ENCODE measurements at regions not wholly inside any gene's neighbourhood (a gene's known extent, or its start where the extent isn't known, plus 50 kb on each side); places are given as distances from the start of the nearest gene placed in this dataset.

DNA sequence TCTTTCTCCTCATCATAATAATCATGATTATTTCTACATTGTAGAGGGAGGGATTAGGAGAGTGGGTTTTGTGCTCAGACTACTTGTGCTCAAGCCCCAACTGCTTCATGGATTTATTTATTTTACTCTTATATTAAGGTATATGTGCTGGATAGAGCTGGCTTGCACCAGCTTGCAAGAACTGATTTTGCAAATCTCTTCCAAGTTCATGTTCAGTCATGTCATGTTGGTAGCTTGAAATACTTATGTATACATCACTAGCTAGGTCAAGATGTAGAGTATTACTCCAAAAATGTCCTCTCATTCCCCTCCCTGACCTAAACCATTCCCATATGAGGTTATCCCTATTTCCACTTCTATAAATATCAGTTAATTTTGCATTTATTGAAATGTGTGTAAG is 293.9 kb upstream of the RBMS3 start:
- H2AFZ ChIP-seq (ENCODE audit: control insufficient read depth, low read length), result no peak overlapping the region
- no peak overlapping the region for H3K27ac ChIP-seq (ENCODE audit: control insufficient read depth, insufficient read depth, low read length)
- H3K27me3 ChIP-seq (ENCODE audit: control insufficient read depth, extremely low read depth, insufficient read depth, low read length), result no peaks in the 10 kb centered on the region
- dilution Hi-C loops (cut with MboI; ENCODE audit: extremely low pct_ligation_motif_present, low sequenced_read_pairs), result no loop called here
- FAIRE-seq (peak; percentile 26), DNase-seq (ENCODE audit: low read depth, low spot score) (peak; percentile 9)
- H3K9me1 ChIP-seq (ENCODE audit: control insufficient read depth, extremely low read depth, insufficient read depth, low read length), result no peaks in the 10 kb centered on the region
- H3K36me3 ChIP-seq (ENCODE audit: control insufficient read depth in 2 of 2, extremely low read depth in 1 of 2, insufficient read depth in 2 of 2, low read length in 2 of 2), result no peaks in the 10 kb centered on the region
- peak overlapping the region; percentile 41 for H3K4me2 ChIP-seq (ENCODE audit: control insufficient read depth, extremely low read depth, insufficient read depth, low read depth, low read length)
- no peaks in the 10 kb centered on the region for H3K79me2 ChIP-seq (ENCODE audit: control insufficient read depth, insufficient read depth, low read length)
- H3K4me1 ChIP-seq (ENCODE audit: control insufficient read depth, extremely low read depth, insufficient read depth, low read length), result peaks cover 10% of the 10 kb centered on the region
- no peak for TF ChIP-seq EZH2 (IDR thresholded peaks at IDR 0.05; ENCODE audit: low read length)
- TF ChIP-seq CTCF (optimal IDR thresholded peaks at IDR 0.05 in 1 of 3, IDR thresholded peaks at IDR 0.05 in 1 of 3, conservative IDR thresholded peaks at IDR 0.05 in 1 of 3; ENCODE audit: extremely low read depth in 1 of 3, insufficient read depth in 2 of 3, low read length in 3 of 3), result no peak
- H3K9ac ChIP-seq (ENCODE audit: control insufficient read depth, extremely low read depth, insufficient read depth, low read length), result no peak overlapping the region
- no peaks in the 10 kb centered on the region for H4K20me1 ChIP-seq (ENCODE audit: control insufficient read depth, extremely low read depth, insufficient read depth, low read length)
- H3K9me3 ChIP-seq (ENCODE audit: control insufficient read depth, low read depth, low read length), result no peaks in the 10 kb centered on the region
- peak overlapping the region in 1 of 3 experiments; percentile 9 for H3K4me3 ChIP-seq (ENCODE audit: control insufficient read depth in 2 of 3, extremely low read depth in 1 of 3, insufficient read depth in 2 of 3, low read depth in 1 of 3, low read length in 3 of 3)

DNA sequence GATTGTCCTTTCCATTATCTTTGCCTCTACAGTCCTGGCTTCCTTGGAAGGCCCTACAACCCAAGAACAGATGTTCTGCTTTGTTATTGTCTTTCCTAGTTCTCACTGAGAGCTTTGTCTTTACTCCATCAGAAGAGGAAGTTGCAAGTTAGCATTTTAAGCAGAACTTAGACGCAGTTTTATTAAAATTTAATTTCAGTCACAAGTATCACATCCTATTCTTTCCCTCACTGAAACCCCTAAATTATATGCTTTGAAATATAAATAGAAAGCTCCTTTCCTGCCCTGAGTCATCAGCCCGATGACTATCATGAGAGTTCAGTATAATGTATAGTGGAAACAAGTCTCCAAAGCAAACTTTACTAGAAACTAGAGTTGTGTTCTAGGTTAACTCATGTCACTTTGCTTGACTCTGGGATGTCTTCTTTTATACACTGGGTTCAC is 291.2 kb upstream of the RBMS3 start:
- no peaks in the 10 kb centered on the region for H3K9me1 ChIP-seq (ENCODE audit: control insufficient read depth, extremely low read depth, insufficient read depth, low read length)
- no peaks in the 10 kb centered on the region for H3K36me3 ChIP-seq (ENCODE audit: control insufficient read depth in 2 of 2, extremely low read depth in 1 of 2, insufficient read depth in 2 of 2, low read length in 2 of 2)
- no peak overlapping the region for H3K27ac ChIP-seq (ENCODE audit: control insufficient read depth, insufficient read depth, low read length)
- peaks cover 10% of the 10 kb centered on the region for H3K4me1 ChIP-seq (ENCODE audit: control insufficient read depth, extremely low read depth, insufficient read depth, low read length)
- no peaks in the 10 kb centered on the region for H3K79me2 ChIP-seq (ENCODE audit: control insufficient read depth, insufficient read depth, low read length)
- FAIRE-seq (no peak), DNase-seq (ENCODE audit: low read depth, low spot score) (no peak)
- H2AFZ ChIP-seq (ENCODE audit: control insufficient read depth, low read length), result no peak overlapping the region
- no peaks in the 10 kb centered on the region for H3K9me3 ChIP-seq (ENCODE audit: control insufficient read depth, low read depth, low read length)
- no peaks in the 10 kb centered on the region for H3K27me3 ChIP-seq (ENCODE audit: control insufficient read depth, extremely low read depth, insufficient read depth, low read length)
- H3K9ac ChIP-seq (ENCODE audit: control insufficient read depth, extremely low read depth, insufficient read depth, low read length), result no peak overlapping the region
- TF ChIP-seq EZH2 (IDR thresholded peaks at IDR 0.05; ENCODE audit: low read length) (no peak), CTCF (optimal IDR thresholded peaks at IDR 0.05 in 1 of 3, IDR thresholded peaks at IDR 0.05 in 1 of 3, conservative IDR thresholded peaks at IDR 0.05 in 1 of 3; ENCODE audit: extremely low read depth in 1 of 3, insufficient read depth in 2 of 3, low read length in 3 of 3) (no peak)
- dilution Hi-C loops (cut with MboI; ENCODE audit: extremely low pct_ligation_motif_present, low sequenced_read_pairs), result no loop called here
- H3K4me3 ChIP-seq (ENCODE audit: control insufficient read depth in 2 of 3, extremely low read depth in 1 of 3, insufficient read depth in 2 of 3, low read depth in 1 of 3, low read length in 3 of 3), result no peak overlapping the region
- H4K20me1 ChIP-seq (ENCODE audit: control insufficient read depth, extremely low read depth, insufficient read depth, low read length), result no peaks in the 10 kb centered on the region
- H3K4me2 ChIP-seq (ENCODE audit: control insufficient read depth, extremely low read depth, insufficient read depth, low read depth, low read length), result no peak overlapping the region

All from keratinocyte (primary cell).